ENCODE measurements at regions not wholly inside any gene's neighbourhood (a gene's known extent, or its start where the extent isn't known, plus 50 kb on each side); places are given as distances from the start of the nearest gene placed in this dataset.

GRCh38 chr6:164095056-164095455, 680.5 kb downstream of the QKI start:
- no peak for TF ChIP-seq YY1 (IDR thresholded peaks at IDR 0.05; ENCODE audit: low read depth)
- TF ChIP-seq TCF12 (IDR thresholded peaks at IDR 0.05; ENCODE audit: low read depth), result no peak
- no peak for TF ChIP-seq EGR1 (IDR thresholded peaks at IDR 0.05)
- TF ChIP-seq CREB1 (IDR thresholded peaks at IDR 0.05; ENCODE audit: low read depth), result no peak

GRCh38 chr6:164087870-164088269, 673.4 kb downstream of the QKI start:
- TF ChIP-seq TEAD4 (IDR thresholded peaks at IDR 0.05) (no peak), EP300 (IDR thresholded peaks at IDR 0.05; ENCODE audit: borderline replicate concordance) (no peak), EGR1 (IDR thresholded peaks at IDR 0.05) (no peak), USF1 (IDR thresholded peaks at IDR 0.05) (no peak), ZBTB7A (IDR thresholded peaks at IDR 0.05; ENCODE audit: low read depth) (no peak)

DNA sequence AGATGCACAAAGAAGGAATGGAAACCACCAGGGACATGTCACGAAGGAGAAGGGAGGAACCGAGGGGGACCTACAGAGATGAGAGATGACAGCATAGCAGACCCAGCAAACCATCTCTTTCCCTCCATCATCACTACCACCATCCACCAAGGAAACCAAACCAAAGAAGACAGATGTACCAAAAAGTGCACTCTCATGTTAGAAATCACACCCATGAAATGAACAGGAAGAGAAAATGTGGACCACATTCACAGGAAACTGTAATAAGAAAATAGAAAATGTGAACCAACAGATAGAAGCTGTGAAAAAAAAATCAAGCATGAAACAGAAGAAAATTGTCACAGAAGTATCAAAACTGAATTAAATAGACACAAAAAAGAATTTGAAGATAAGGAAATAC, 672.7 kb downstream of the QKI start:
- TF ChIP-seq REST (IDR thresholded peaks at IDR 0.05; ENCODE audit: low read depth), result no peak
- TF ChIP-seq RAD21 (IDR thresholded peaks at IDR 0.05; ENCODE audit: low read depth), result no peak
- no peak for TF ChIP-seq TAF1 (IDR thresholded peaks at IDR 0.05; ENCODE audit: low read depth)
- no peak for TF ChIP-seq TEAD4 (IDR thresholded peaks at IDR 0.05)
- TF ChIP-seq USF1 (IDR thresholded peaks at IDR 0.05), result no peak

DNA sequence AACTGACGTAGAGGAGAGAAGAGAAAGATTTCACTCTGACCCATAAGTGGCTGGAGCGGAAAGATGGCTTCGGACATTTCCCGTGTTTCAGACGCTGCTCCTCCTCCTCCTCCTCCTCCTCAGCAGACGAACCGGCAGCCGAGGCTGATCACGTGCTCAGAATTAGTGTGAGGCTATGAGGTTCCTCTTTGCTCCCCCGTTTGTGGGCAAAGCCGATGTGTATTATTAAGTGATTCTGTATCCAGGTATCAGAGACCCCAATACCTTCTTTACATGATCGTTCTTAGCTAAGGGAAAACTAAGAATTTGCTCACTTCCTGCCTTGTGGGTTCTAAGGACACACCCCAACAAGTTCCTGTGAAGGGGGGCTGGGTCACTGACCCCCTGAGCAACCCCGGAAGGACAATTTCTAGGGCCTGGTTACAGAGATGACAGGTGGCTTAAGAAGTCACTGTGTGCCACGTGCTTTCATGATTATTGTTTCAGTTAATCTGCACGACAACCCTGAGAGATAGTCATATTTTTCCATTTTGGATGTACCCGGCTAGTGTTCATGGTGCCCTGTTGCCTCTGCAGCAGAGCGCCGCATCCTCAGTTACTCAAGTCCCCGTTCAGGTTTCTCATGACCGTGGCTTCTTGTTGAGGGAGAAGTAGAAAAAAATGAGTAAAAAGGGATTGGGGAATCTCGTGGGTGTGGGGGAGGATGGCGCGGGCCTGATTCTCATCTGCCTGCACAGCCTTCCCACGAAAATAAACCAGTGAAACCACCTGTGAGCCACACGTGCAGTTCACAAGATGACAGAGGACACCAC, 671.8 kb downstream of the QKI start:
- no peak for TF ChIP-seq CEBPB (IDR thresholded peaks at IDR 0.05)
- TF ChIP-seq FOXM1 (IDR thresholded peaks at IDR 0.05; ENCODE audit: borderline replicate concordance, low read depth), result no peak
- TF ChIP-seq RAD21 (IDR thresholded peaks at IDR 0.05; ENCODE audit: low read depth), result no peak
- TF ChIP-seq TAF1 (IDR thresholded peaks at IDR 0.05; ENCODE audit: low read depth), result no peak
- TF ChIP-seq ZBTB7A (IDR thresholded peaks at IDR 0.05; ENCODE audit: low read depth), result no peak
- TF ChIP-seq USF1 (IDR thresholded peaks at IDR 0.05), result no peak

- TF ChIP-seq YY1 (IDR thresholded peaks at IDR 0.05; ENCODE audit: low read depth) (no peak), USF1 (IDR thresholded peaks at IDR 0.05) (no peak), TEAD4 (IDR thresholded peaks at IDR 0.05) (no peak), ZBTB7A (IDR thresholded peaks at IDR 0.05; ENCODE audit: low read depth) (no peak), TAF1 (IDR thresholded peaks at IDR 0.05; ENCODE audit: low read depth) (no peak), FOXM1 (IDR thresholded peaks at IDR 0.05; ENCODE audit: borderline replicate concordance, low read depth) (no peak), EGR1 (IDR thresholded peaks at IDR 0.05) (no peak)
- TF ChIP-seq, protein P1, sequence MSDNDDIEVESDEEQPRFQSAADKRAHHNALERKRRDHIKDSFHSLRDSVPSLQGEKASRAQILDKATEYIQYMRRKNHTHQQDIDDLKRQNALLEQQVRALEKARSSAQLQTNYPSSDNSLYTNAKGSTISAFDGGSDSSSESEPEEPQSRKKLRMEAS (IDR thresholded peaks at IDR 0.05), result no peak
Observed at GRCh38 chr6:164085091-164086075, 670.9 kb downstream of the QKI start.

- no peak for TF ChIP-seq ZBTB7A (IDR thresholded peaks at IDR 0.05; ENCODE audit: low read depth)
- no peak for TF ChIP-seq CEBPB (IDR thresholded peaks at IDR 0.05)
- TF ChIP-seq TCF12 (IDR thresholded peaks at IDR 0.05; ENCODE audit: low read depth), result no peak
- no peak for TF ChIP-seq USF1 (IDR thresholded peaks at IDR 0.05)
- no peak for TF ChIP-seq YY1 (IDR thresholded peaks at IDR 0.05; ENCODE audit: low read depth)
- no peak for TF ChIP-seq EP300 (IDR thresholded peaks at IDR 0.05; ENCODE audit: borderline replicate concordance)
- TF ChIP-seq REST (IDR thresholded peaks at IDR 0.05; ENCODE audit: low read depth), result no peak
- no peak for TF ChIP-seq RAD21 (IDR thresholded peaks at IDR 0.05; ENCODE audit: low read depth)
- TF ChIP-seq NFIC (IDR thresholded peaks at IDR 0.05), result no peak
- no peak for TF ChIP-seq CREB1 (IDR thresholded peaks at IDR 0.05; ENCODE audit: low read depth)
- TF ChIP-seq EGR1 (IDR thresholded peaks at IDR 0.05), result no peak
- no peak for TF ChIP-seq TEAD4 (IDR thresholded peaks at IDR 0.05)
- no peak for TF ChIP-seq FOXM1 (IDR thresholded peaks at IDR 0.05; ENCODE audit: borderline replicate concordance, low read depth)
- no peak for TF ChIP-seq TAF1 (IDR thresholded peaks at IDR 0.05; ENCODE audit: low read depth)
Observed at GRCh38 chr6:164079275-164079600, 664.7 kb downstream of the QKI start.
